ENCODE measurements at regions not wholly inside any gene's neighbourhood (a gene's known extent, or its start where the extent isn't known, plus 50 kb on each side); places are given as distances from the start of the nearest gene placed in this dataset.
"Not testable (repeated sequence)": the region's sequence is repeated elsewhere in the genome, so short reads cannot be mapped to it uniquely, and the experiment has no call there.

DNA sequence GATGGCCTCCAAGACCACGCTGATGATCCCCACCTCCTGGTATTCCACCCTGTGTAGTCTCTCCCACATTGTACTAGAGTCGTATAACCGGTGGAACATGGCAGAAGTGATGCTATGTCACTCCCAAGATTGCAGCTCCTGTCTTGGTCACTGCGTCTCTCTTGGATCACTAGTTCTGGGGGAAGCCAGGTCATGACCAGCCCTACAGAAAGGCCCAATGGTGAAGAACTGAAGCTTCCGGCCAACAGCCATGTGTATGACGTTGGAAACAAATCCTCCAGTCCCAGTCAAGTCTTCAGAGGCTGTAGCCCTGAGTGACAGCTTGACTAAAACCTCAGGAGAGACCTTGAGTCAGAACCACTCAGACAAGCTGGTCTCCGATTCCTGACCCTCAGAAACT lies 61.9 kb upstream of the FNDC3B start:
- no peak for DNase-seq (ENCODE audit: extremely low read depth in 1 of 11, low read depth in 9 of 11, low spot score in 4 of 11)

DNA sequence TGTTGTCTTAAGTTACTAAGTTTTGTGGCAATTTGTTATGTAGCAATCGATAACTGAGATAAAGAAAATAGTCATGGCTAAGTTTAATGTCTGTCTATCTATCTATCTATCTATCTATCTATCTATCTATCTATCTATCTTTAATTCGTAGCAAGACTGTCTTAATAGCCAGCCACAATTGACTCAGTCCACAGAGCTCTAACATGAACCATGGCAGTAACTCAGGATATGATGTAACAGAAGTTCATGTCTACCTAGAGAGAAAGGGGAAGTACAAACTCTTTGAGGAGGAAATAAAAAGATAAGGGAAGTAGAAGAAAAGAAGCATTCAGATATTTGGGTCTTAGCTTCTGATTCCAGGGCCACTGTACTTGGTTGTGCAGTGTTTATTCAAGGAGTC lies 61.5 kb upstream of the FNDC3B start:
- no peak for DNase-seq (ENCODE audit: extremely low read depth in 1 of 11, low read depth in 9 of 11, low spot score in 4 of 11)

DNA sequence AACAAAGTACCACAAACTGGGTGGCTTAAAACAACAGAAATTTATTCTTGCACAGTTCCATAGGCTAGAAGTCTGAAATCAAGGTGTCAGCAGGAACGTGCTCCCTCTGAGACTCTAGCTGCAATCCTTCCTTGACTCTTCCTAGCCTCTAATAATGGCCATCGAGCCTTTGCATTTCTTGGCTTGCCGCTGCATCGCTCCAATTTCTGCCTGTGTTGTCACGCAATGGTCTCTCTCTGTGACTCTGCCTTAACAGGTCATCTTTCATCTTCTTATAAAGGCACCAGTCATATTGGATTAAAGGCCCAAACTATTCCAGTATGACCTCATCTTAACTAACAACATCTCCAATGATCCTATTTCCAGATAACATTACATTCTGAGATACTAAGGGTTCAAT lies 61.0 kb upstream of the FNDC3B start:
- DNase-seq (ENCODE audit: extremely low read depth in 1 of 11, low read depth in 9 of 11, low spot score in 4 of 11) = no peak

DNA sequence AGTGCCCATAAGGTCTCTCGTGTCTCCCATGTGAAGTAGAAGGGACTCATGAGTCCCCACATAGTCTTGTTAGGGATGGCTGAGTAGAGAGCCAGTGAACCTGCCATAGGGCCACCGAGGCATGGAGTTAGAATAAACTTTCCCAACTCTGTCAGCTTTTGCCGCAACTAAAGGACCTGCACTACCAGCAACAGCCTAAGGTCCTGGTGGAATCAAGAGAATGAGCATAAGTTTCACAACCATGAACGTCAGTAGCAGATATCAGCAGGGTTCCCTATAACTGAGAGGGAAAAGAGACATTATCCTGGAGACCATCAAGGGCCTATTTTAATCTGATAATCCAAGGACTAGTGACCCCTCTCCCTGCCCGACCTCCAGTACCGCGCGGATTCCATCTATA lies 60.3 kb upstream of the FNDC3B start:
- no peak for DNase-seq (ENCODE audit: extremely low read depth in 1 of 11, low read depth in 9 of 11, low spot score in 4 of 11)

DNA sequence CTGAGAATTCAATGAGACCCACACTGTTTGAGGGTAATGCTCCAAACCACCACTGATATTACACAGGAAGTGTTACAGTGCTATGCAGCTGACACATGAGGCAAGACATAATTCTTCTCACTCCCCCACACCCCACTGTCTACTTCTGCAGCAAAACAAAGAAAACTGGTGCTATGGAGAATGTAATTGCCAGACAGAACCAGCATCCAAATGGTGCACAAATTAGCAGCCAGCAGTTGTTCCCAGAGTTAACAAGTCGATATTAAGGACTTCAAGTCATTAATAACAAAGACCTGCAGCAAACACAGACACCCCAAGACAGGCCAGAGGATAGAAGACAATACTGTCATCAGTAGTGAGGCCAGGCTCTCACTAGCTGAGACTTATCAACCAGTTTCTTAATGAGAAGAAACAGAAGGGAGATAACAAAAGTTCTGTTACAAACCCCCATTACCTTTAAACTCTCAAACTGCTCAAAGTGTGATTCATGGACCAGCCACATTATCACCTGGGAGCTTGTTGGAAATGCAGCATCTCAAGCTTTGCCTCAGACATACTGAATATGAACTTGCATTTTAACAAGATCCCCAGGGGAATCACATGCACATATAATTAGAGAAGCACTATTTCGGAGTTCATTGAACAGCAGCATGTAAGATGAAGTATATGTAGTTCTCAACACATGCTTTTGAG lies 58.7 kb upstream of the FNDC3B start:
- peak in 1 of 11 donors; percentile 35 for DNase-seq (ENCODE audit: extremely low read depth in 1 of 11, low read depth in 9 of 11, low spot score in 4 of 11)

DNA sequence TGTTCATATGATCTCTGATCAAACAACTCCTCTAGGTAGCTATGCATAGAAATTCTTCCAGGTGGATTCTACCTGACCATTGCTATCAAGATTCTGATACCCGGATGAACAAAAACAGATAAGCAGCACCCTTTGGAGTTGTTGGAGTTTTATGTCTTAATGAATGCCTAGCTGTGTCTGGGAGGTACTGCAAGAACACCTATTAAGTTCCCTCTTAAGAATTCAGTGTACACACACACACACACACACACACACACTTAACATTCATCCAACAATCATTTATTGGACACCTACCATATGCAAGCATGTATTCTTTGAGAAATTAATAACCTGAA lies 58.1 kb upstream of the FNDC3B start:
- no peak for DNase-seq (ENCODE audit: extremely low read depth in 1 of 11, low read depth in 9 of 11, low spot score in 4 of 11)

DNA sequence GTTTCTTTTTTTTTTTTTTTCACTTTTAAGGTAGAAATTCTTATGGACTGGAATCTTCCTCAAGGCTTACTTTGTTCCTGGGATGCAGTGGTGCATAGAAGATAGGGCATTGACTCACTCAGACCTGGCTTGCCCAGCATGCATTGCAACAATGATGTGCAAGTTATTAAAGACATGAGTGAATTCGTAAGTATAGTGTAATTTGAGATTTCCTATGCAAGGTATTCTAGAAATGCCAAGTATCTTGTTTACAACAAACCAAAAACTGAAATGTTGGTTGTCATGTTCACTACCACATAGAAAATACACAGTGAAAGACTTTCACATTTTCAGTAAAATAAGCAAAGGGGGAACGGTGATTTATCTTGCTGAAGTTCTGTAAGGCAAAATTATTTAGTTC lies 56.5 kb upstream of the FNDC3B start:
- DNase-seq (ENCODE audit: extremely low read depth in 1 of 11, low read depth in 9 of 11, low spot score in 4 of 11) = no peak

DNA sequence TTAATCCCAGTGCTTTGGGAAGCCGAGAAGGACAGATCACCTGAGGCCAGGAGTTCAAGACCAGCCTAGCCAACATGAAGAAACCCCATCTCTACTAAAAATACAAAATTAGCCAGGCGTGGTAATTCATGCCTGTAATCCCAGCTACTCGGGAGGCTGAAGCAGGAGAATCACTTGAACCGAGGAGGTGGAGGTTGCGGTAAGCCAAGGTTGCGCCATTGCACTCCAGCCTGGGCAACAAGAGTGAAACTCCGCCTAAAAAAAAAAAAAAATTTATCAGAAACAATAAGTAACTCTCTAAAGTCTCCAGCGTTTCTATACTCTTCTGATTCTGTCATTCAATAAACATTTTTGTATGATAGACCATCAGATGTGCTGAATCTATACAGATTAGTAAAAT lies 55.7 kb upstream of the FNDC3B start:
- DNase-seq (ENCODE audit: extremely low read depth in 1 of 11, low read depth in 9 of 11, low spot score in 4 of 11) = not testable (repeated sequence)

DNA sequence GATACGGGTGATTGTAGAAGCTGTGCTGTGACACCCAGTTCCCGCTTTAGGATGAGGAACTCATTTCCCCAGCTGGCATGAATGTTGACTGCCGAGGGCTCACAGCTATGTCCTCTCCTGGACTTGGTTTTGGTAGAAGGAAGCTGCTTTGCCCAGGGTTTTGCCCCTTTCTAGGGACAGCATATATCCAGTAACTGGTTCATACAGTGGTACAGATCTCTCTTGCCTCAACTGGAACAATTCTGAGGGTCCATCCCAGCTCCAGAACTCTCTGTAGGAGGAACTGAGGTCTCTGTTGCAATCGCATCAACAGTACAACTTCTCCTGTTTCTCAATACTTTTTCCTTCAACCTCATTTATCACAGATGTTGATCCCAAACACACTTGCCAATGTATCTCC lies 54.5 kb upstream of the FNDC3B start:
- DNase-seq (ENCODE audit: extremely low read depth in 1 of 11, low read depth in 9 of 11, low spot score in 4 of 11) = no peak

DNA sequence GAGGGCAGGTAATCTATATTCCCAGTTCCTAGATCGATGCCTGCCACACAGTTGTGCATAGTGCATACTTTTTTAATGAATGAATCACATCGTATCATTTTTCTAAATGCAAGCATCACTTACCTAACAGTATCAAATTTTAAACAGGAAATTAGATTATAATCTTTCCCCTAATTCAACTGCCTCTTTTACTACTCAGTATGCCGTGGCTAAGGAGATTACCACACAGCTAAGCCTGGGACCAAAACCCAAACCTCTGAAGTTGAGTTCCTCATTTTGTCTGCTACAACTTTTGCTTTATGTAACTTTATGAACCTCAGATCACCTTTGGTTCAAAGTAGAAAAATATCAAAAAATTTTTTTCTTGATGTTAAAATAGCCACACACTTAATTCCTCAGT lies 53.2 kb upstream of the FNDC3B start:
- no peak for DNase-seq (ENCODE audit: extremely low read depth in 1 of 11, low read depth in 9 of 11, low spot score in 4 of 11)

DNA sequence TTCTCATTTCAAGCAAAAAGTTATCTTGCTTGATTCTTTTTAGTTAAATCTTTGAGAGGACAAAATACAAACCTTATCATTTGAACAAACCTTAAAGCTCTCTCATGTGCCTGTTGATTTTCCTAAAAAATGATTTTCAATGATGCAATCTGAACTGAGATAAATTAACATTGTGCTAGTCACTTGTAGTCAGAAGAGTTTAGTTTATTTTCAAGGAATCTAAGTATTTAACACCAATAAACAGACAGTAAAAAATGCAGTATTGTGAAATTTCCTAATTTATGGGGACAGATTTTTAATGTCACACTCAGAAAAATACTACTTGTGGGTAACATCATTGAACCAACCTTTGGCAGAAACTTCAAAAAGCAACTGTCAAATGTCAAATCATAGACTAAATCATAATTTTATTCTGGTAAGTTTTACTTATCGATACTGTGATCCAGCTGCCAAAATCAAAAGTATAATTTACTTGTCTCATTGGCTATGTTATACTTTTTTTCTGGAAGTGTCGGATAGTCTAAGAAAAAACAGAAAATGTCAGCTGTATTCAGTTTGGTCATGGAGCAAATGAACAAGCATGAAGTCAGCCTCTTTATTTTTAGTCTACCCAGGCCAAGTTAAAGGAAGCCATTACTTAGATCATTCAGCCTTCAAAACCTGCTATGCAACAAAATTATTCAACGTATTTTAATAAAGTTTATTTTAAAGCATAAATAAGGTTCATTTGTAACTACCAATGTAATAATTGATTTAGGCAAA lies 52.4 kb upstream of the FNDC3B start:
- no peak for DNase-seq (ENCODE audit: extremely low read depth in 1 of 11, low read depth in 9 of 11, low spot score in 4 of 11)
